ENCODE measurements at regions not wholly inside any gene's neighbourhood (a gene's known extent, or its start where the extent isn't known, plus 50 kb on each side); places are given as distances from the start of the nearest gene placed in this dataset.

GRCh38 chr14:47874350-47874749 is 198.9 kb upstream of the MDGA2 start:
- TF ChIP-seq ZNF747 (tag by site-specific recombination; IDR thresholded peaks at IDR 0.05) (no peak), CTCF (tag by site-specific recombination; IDR thresholded peaks at IDR 0.05) (no peak), ZFP37 (tag by site-specific recombination; IDR thresholded peaks at IDR 0.05) (no peak), PATZ1 (tag by site-specific recombination; IDR thresholded peaks at IDR 0.05) (no peak), TRIM28 (IDR thresholded peaks at IDR 0.05; ENCODE audit: borderline replicate concordance, low read length) (no peak), HOXA7 (CRISPR knock-in tag; IDR thresholded peaks at IDR 0.05; ENCODE audit: borderline replicate concordance) (no peak), ZNF121 (tag by site-specific recombination; IDR thresholded peaks at IDR 0.05) (no peak), ZNF488 (tag by site-specific recombination; IDR thresholded peaks at IDR 0.05) (no peak), ZNF639 (tag by site-specific recombination; IDR thresholded peaks at IDR 0.05) (no peak), ZNF221 (tag by site-specific recombination; IDR thresholded peaks at IDR 0.05; ENCODE audit: borderline replicate concordance) (no peak), ZNF138 (tag by site-specific recombination; IDR thresholded peaks at IDR 0.05; ENCODE audit: borderline replicate concordance) (no peak), ZNF571 (tag by site-specific recombination; IDR thresholded peaks at IDR 0.05) (no peak)
